GM19238 (cell line): ENCODE measurements at regions not wholly inside any gene's neighbourhood (a gene's known extent, or its start where the extent isn't known, plus 50 kb on each side); places are given as distances from the start of the nearest gene placed in this dataset.

Source experiments
- DNase-seq: peaks from one replicate; pipeline ENCODE4 v3.0.0; 2011; ENCODE audit warnings: low spot score; ENCODE audit not compliant: insufficient read length

- DNase-seq: no peak
These were observed 57.5 kb upstream of the FREM1 start for GRCh38 chr9:14967450-14968321.

- DNase-seq: no peak
These were observed 52.1 kb upstream of the FREM1 start for GRCh38 chr9:14962193-14962882.

- DNase-seq: no peak
These were observed 51.3 kb upstream of the FREM1 start for GRCh38 chr9:14961372-14962068.

GRCh38 chr9:14960881-14961280, 50.7 kb upstream of the FREM1 start:
- DNase-seq: no peak
